Activated CD4-positive, CD25-positive, alpha-beta regulatory T cell treated with anti-CD3 and anti-CD28 coated beads, Interleukin-2, amount 50 U/mL, for 24 hours (primary cell): ENCODE measurements at regions not wholly inside any gene's neighbourhood (a gene's known extent, or its start where the extent isn't known, plus 50 kb on each side); places are given as distances from the start of the nearest gene placed in this dataset.
"Not testable (repeated sequence)": the region's sequence is repeated elsewhere in the genome, so short reads cannot be mapped to it uniquely, and the experiment has no call there.

Source experiments
- ATAC-seq, 2 donors: fragments of 150-1000 bp; cut with Tn5 transposase; one replicate each; pipeline ENCODE4 v1.10.0; 2021; ENCODE audit warnings: mild to moderate bottlenecking in 1 of 2, moderate library complexity in 1 of 2

GRCh38 chr12:127811988-127812387, 455.0 kb upstream of the TMEM132C start:
- no peak for ATAC-seq

- ATAC-seq: no peak
Measured at GRCh38 chr12:127813147-127813546, 453.8 kb upstream of the TMEM132C start.

GRCh38 chr12:127819056-127819455, 447.9 kb upstream of the TMEM132C start:
- no peak for ATAC-seq

DNA sequence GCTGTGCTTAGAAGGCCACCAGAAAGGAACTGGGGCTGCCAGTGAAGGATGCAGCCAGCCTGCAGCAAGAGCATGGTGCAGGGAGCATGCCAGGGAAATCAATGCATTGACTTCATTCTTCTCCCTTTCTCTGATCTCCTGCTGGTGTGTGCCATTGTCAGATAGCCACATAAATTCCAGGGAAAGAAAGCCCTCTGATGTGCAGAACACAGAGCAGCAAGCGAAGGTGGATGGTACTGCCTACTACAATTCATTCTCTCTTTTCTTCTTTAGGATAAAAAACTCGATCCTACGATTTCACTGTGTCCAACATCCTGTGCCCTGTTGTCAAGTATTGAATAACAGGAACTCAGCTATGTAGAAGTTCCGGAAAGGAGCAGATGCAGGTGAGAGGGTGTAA, 446.7 kb upstream of the TMEM132C start:
- ATAC-seq: no peak

- ATAC-seq: no peak
Measured at GRCh38 chr12:127820846-127821245, 446.1 kb upstream of the TMEM132C start.

- no peak for ATAC-seq
Measured at GRCh38 chr12:127822809-127823411, 444.1 kb upstream of the TMEM132C start.

DNA sequence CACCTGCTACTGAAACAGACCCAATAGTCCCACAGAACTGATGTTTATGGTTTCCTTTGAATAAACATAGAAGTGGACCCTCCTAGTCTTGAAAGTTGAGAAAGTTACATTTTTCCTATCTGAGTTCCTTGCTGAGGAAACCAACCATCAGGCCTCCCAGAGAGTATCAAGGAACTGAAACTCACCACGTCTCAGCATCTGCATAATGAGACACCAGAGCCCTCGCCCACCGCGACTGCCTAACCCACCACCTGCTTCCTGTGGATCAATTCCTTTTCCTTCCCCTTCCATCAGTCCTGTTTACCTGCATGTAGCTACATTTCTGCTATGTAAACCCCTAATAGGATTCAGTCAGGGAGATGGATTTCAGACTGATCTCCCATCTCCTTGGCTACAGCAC, 443.2 kb upstream of the TMEM132C start:
- ATAC-seq: no peak

DNA sequence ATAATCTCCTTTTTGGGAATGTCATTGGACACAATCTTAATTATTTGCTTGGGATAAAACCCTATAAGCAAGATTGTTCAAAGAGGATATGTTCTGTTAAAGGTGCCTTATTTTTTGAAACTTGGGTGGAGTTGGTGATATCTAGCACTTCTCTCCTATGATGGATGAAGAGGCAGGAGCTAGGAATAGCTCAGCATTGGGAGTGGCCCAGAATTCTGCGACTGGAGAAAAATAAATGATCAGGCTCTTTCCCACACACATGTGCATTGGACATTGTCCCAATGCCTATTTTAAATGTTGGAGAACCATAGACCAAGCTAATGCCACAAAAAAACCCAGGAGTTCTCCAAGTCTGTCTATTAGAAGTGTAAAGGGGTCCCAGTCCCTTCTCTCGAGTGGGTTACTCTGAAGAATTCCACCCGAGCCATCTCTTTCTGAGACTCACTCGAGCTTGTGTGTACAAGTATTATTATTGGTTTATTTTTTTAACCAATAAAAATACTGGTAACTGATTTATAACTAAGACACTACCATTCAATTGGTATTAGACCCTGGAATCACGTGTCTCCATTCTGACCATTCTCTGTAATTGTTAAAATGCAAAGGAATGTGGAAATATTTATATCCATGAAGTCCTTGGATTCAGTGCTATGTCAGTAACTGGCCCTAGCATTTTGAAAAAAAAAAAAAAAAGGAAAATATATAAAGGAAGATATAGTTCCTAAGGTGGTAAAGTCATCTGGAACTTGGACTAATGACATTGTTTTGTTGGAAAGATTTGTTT, 437.5 kb upstream of the TMEM132C start:
- ATAC-seq: no peak

- no peak for ATAC-seq
Measured at GRCh38 chr12:127830065-127830460, 436.9 kb upstream of the TMEM132C start.

- no peak for ATAC-seq
Measured at GRCh38 chr12:127830730-127831129, 436.2 kb upstream of the TMEM132C start.

GRCh38 chr12:127832172-127832571, 434.8 kb upstream of the TMEM132C start:
- ATAC-seq: no peak

DNA sequence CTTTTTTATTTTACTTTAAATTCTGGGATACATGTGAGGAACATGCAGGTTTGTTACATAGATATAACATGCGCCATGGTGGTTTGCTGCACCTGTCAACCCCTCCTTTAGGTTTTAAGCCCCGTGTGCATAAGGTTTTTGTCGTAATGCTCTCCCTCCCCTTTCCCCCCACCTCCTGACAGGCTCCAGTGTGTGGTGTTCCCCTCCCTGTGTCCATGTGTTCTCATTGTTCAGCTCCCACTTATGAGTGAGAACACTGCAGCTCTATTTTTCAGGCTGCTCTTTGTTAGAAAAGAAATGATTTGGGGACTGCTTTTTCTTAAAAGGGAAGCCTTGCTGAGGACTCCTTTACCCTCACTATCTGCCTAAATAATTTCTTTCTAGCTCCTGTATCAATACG, 430.2 kb upstream of the TMEM132C start:
- not testable (repeated sequence) for ATAC-seq

- no peak for ATAC-seq
Measured at GRCh38 chr12:127857661-127858060, 409.3 kb upstream of the TMEM132C start.

- no peak for ATAC-seq
Measured at GRCh38 chr12:127860536-127860935, 406.4 kb upstream of the TMEM132C start.

DNA sequence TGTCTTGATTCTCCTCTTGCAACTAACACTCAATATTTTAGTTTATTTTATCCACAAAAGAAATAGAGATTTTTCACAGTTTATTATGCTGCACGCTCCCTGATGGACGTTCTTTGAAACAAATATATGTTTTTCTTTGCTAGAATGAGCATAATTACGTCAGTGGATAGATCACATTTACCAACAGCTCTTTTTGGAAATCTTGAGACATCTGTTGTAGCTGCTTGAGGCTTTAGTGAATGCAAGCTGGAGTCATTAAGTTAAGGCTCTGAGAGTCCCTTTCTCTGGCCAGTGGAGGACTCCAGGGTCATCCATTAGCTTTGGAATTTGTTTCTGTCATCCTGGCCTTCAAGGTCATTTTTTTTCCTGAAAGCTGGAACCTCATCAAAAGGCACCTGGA, 405.6 kb upstream of the TMEM132C start:
- ATAC-seq: no peak

DNA sequence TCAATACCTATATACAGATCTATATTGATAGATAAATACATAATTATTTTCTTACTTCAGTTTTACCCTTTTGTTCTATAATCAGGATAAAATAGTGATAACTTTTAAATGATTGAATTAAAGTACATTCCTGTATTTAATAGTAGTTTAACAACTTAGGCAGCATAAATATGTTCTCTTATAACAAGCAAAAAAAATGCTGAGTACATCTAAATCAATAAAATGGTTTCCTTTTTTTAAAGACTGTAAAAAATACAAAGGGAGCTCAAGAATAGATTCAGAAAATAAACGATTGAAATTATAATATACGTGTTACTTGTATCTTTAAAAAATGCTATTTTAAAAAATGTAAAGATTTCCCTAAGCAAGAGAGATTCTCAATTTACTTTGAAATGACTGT, 393.7 kb upstream of the TMEM132C start:
- no peak for ATAC-seq

DNA sequence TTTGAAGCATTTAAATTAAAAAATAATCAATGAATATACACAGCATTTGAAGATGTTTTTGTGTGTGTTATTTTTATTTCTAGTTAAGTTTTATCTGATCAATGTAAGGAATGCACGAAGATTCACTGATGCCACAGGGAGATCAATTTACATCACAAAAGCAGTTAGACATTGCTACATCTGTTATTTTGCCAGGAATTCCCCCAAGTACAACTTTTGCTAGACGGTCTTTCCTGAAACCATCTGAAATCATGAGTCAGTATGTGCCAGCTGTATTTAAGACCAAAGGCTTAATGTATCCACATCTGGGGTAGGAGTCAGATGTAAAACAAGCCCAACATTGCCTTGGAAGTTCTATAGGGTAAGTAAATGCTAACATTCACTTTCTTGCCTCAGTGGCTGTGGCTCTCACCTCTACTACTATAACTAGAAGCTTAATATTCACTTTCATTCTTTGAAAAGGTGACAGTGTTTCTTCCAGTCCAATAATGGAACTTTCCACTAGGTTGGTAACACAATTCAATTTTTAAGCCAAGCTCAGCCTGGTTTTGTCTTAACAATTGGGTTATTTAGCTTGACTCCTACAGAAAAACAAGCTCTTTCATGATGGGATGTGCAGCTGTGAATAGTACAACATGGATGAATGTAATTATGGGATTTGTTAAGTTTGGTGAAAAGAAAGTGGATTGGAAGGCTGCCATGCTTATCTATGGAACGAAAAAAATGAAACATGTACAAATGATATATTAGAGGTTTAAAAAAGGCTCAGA, 385.4 kb upstream of the TMEM132C start:
- ATAC-seq: no peak

GRCh38 chr12:127883013-127883412, 384.0 kb upstream of the TMEM132C start:
- ATAC-seq: no peak

DNA sequence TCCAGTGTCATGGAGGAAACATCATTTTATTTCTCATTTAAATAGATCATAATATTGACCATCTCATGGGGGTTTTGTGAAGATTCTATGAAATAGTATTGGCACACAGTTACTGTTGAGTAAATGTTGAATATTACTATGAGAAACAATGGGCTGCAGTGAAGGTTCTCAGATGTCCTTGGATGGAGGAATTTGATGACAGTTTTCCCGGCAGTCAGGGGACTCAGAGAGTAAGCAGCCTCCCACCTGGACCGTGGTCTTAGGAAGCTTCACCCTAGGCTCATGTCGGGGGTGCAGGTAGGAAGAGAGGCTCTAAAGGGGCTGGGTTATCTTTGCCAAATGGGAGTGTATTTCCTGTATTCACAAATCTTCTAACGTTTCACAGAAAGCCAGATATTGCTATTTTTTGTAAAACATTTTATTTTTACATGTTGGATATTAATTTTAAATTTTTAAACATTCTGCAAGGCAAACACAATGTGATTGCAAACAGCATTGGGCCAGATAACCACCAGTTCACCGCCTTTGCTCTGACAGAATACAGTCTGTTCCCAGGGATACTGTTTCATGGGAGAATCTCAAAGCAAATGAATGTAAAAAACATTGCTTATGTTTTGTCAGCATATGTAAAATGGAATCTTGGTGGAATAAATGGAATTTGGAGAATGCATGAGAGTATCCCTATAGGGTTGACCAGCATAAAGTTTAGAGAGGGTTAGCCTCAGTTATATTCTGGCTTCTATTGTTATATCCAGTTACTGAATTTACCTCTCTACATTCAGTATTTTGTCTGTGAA, 380.8 kb upstream of the TMEM132C start:
- no peak for ATAC-seq

- no peak for ATAC-seq
Measured at GRCh38 chr12:127886827-127887226, 380.1 kb upstream of the TMEM132C start.

DNA sequence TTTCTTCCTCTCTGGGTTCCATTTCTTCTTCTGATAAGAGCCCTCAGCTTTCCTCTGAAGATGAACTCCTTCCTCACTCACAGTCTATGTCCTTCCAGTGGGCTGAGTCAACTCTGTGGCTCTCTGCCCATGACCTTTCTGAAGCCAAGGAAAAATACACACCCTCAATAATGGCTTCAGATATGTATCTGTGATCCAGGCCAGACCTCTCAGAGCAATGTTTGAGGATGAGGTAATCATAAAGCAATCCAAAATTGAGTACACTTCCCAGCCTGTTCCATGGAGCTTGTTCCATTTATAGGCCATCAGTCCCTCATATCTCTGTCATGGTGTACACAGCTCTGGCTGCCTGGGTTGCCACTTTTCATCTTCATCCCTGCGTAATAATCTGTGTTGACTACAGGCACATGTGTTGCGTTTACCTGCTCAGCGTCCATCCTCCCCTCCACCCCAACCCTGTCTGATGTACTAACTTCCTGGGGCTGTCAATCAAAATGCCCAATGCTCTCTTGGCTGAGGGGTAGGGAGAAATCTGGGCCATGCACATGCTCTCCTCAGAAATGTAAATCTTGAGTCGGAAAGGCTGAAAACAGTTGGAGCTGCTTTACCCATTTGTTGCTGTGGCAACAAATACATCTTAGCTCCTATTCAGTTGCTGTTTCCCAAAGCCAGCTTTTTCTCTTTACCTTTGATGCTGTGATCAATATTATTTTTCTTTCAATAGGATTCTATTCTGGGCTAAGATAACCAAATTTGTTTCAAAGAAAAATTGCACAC, 377.8 kb upstream of the TMEM132C start:
- ATAC-seq: no peak
